Neuronal stem cell (in vitro differentiated cells): ENCODE measurements at regions not wholly inside any gene's neighbourhood (a gene's known extent, or its start where the extent isn't known, plus 50 kb on each side); places are given as distances from the start of the nearest gene placed in this dataset.

Source experiments
- DNase-seq: peaks from one replicate; pipeline ENCODE4 v3.0.0-alpha.2; 2013; ENCODE audit warnings: low spot score
- H2AFZ ChIP-seq: one replicate; pipeline ENCODE4 v1.6.1; 2013; ENCODE audit warnings: mild to moderate bottlenecking, low read length, inconsistent platforms
- H2AK5ac ChIP-seq: 2 replicates; pipeline ENCODE4 v1.6.1; 2013; ENCODE audit warnings: low read depth, mild to moderate bottlenecking, inconsistent platforms, low read length, moderate library complexity, mixed read lengths
- H2BK120ac ChIP-seq: 2 replicates; pipeline ENCODE4 v1.6.1; 2013; ENCODE audit warnings: low read depth, mild to moderate bottlenecking, inconsistent platforms, low read length, moderate library complexity, mixed read lengths
- H2BK12ac ChIP-seq: one replicate; pipeline ENCODE4 v1.6.1; 2013; ENCODE audit warnings: low read length, inconsistent platforms
- H2BK15ac ChIP-seq: 2 replicates; pipeline ENCODE4 v1.6.1; 2013; ENCODE audit warnings: mild to moderate bottlenecking, low read length, inconsistent platforms, mixed read lengths
- H2BK5ac ChIP-seq: one replicate; pipeline ENCODE4 v1.6.1; 2013; ENCODE audit warnings: inconsistent platforms, mild to moderate bottlenecking, low read length, moderate library complexity
- H3K14ac ChIP-seq: one replicate; pipeline ENCODE4 v1.6.1; 2013; ENCODE audit warnings: low read length, inconsistent platforms
- H3K18ac ChIP-seq: 2 replicates; pipeline ENCODE4 v1.6.1; 2013; ENCODE audit warnings: low read length, inconsistent platforms
- H3K23ac ChIP-seq: 2 replicates; pipeline ENCODE4 v1.6.1; 2013; ENCODE audit warnings: low read depth, mild to moderate bottlenecking, mixed read lengths, low read length, inconsistent platforms; ENCODE audit not compliant: poor library complexity
- H3K27ac ChIP-seq: replicated peaks from 3 replicates; pipeline ENCODE4 v1.5.1; 2013; ENCODE audit warnings: low read length, inconsistent platforms
- H3K27me3 ChIP-seq, 3 experiments: 2 replicates each; pipeline ENCODE4 v1.6.1; 2013; ENCODE audit warnings: low read length in 3 of 3, mild to moderate bottlenecking in 2 of 3, inconsistent platforms in 1 of 3, low read depth in 1 of 3, mixed read lengths in 1 of 3, moderate library complexity in 1 of 3; ENCODE audit not compliant: control insufficient read depth in 3 of 3, insufficient read depth in 3 of 3
- H3K36me3 ChIP-seq, 2 donors: replicated peaks in 1 of 2; 2 replicates each; pipeline ENCODE4 v1.6.1; 2013; ENCODE audit warnings: low read length in 2 of 2; ENCODE audit not compliant: control insufficient read depth in 2 of 2, insufficient read depth in 2 of 2
- H3K4ac ChIP-seq: 2 replicates; pipeline ENCODE4 v1.6.1; 2013; ENCODE audit warnings: inconsistent platforms, mild to moderate bottlenecking, low read length, moderate library complexity
- H3K4me1 ChIP-seq, 2 donors: 1 replicate in 1 of 2; 2 replicates in 1 of 2; pipeline ENCODE4 v1.6.1; 2013; ENCODE audit warnings: low read length in 2 of 2, low read depth in 1 of 2; ENCODE audit not compliant: control insufficient read depth in 2 of 2, insufficient read depth in 1 of 2
- H3K4me2 ChIP-seq: one replicate; pipeline ENCODE4 v1.6.1; 2013; ENCODE audit warnings: mild to moderate bottlenecking, low read length, inconsistent platforms; ENCODE audit not compliant: insufficient read depth, poor library complexity, severe bottlenecking
- H3K4me3 ChIP-seq, 2 donors: 2 replicates each; pipeline ENCODE4 v1.5.1; 2013; ENCODE audit warnings: low read length in 2 of 2, mild to moderate bottlenecking in 2 of 2, inconsistent platforms in 1 of 2, moderate library complexity in 1 of 2
- H3K79me1 ChIP-seq: one replicate; pipeline ENCODE4 v1.6.1; 2013; ENCODE audit warnings: low read depth, mild to moderate bottlenecking, inconsistent platforms, low read length, moderate library complexity
- H3K9ac ChIP-seq: one replicate; pipeline ENCODE4 v1.6.1; 2013; ENCODE audit warnings: mild to moderate bottlenecking, low read depth, low read length, inconsistent platforms; ENCODE audit not compliant: poor library complexity
- H3K9me3 ChIP-seq, 2 donors: replicated peaks in 1 of 2; 2 replicates each; pipeline versions ENCODE3 to v1.6.1; 2013; ENCODE audit warnings: low read length in 2 of 2, mild to moderate bottlenecking in 2 of 2, inconsistent platforms in 1 of 2, low read depth in 1 of 2, mixed read lengths in 1 of 2, moderate library complexity in 1 of 2; ENCODE audit not compliant: control insufficient read depth in 2 of 2, insufficient read depth in 1 of 2
- H4K8ac ChIP-seq: one replicate; pipeline ENCODE4 v1.6.1; 2013; ENCODE audit warnings: low read depth, mild to moderate bottlenecking, inconsistent platforms, low read length, moderate library complexity
- H4K91ac ChIP-seq: one replicate; pipeline ENCODE4 v1.6.1; 2013; ENCODE audit warnings: low read length, low read depth, mild to moderate bottlenecking, inconsistent platforms; ENCODE audit not compliant: poor library complexity
- WGBS, 2 donors: extraction: QIAGEN DNeasy Blood & Tissue Kit; methylation state at CpG; one replicate each; pipeline ENCODE4 v1.1.7; 2013; ENCODE audit warnings: missing lambda C conversion rate in 2 of 2, mixed read lengths in 1 of 2; ENCODE audit not compliant: insufficient read length in 2 of 2, insufficient replicate concordance in 1 of 2; ENCODE audit errors: extremely low coverage in 2 of 2; 5-methylcytosine and 5-hydroxymethylcytosine counted together

DNA sequence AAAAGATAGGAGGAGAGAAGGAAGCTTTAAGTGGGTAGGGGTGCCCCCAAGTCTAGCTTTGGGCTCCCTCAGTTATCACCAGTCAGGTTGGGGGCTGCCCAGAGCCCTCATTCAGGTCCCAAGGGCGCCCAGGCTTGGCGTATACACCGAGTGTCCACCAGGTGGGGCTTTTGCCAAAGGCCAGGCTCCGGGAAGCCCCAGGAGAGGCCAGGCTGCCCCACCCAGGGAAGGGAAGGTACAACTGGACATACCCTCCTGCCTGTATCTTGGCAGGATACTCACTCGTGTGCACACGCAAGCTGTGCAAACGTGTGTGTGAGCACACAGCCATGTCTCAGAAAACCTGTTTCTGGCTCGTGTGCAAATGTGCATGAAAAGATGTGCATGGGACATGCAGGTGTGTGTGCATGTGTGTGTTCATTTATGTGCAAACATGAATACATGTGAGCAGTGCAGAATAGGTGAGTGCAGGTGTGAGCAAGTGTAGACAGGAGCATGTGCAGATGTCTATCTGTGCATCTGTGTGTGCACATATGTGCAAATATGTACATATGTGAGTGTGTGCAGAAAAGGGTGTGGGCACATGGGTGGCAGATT lies 103.9 kb upstream of the MYL2 start:
- no peak overlapping the region for H3K4me3 ChIP-seq
- H3K4me2 ChIP-seq = no peak overlapping the region

GRCh38 chr12:111022386-111022785 lies 102.0 kb upstream of the MYL2 start:
- no peak overlapping the region for H2BK5ac ChIP-seq
- H3K36me3 ChIP-seq = no peaks in the 10 kb centered on the region
- peaks cover 0 to 2% (median 0%) of the 10 kb centered on the region in 3 experiments for H3K27me3 ChIP-seq
- H3K9ac ChIP-seq = no peak overlapping the region
- H2BK12ac ChIP-seq = no peak overlapping the region
- no peak overlapping the region for H2AFZ ChIP-seq
- no peaks in the 10 kb centered on the region for H3K9me3 ChIP-seq
- H3K27ac ChIP-seq = no peak overlapping the region
- no peak overlapping the region for H2AK5ac ChIP-seq
- H3K4me3 ChIP-seq = no peak overlapping the region
- no peak overlapping the region for H2BK15ac ChIP-seq
- H3K79me1 ChIP-seq = no peaks in the 10 kb centered on the region
- no peak overlapping the region for H3K23ac ChIP-seq
- no CpG with 5 or more reads among the region's 4 CpGs for WGBS, 2 donors
- no peak overlapping the region for H4K8ac ChIP-seq
- no peak overlapping the region for H4K91ac ChIP-seq
- no peak overlapping the region for H3K14ac ChIP-seq
- H3K4me2 ChIP-seq = no peak overlapping the region
- no peak overlapping the region for H3K4ac ChIP-seq
- H3K4me1 ChIP-seq = no peaks in the 10 kb centered on the region
- H2BK120ac ChIP-seq = no peak overlapping the region
- no peak overlapping the region for H3K18ac ChIP-seq
- DNase-seq = no peak

More for the DNA sequence above, 103.9 kb upstream of the MYL2 start:
- Histone ChIP-seq H4K91ac (no peak overlapping the region), H4K8ac (no peak overlapping the region), H2BK12ac (no peak overlapping the region), H3K27me3 (peaks cover 0 to 2% (median 0%) of the 10 kb centered on the region in 3 experiments), H2BK15ac (no peak overlapping the region), H3K4ac (no peak overlapping the region), H3K27ac (no peak overlapping the region), H2BK120ac (no peak overlapping the region), H3K23ac (no peak overlapping the region), H3K9ac (no peak overlapping the region), H3K79me1 (no peaks in the 10 kb centered on the region), H3K14ac (no peak overlapping the region), H2AFZ (no peak overlapping the region), H3K4me1 (no peaks in the 10 kb centered on the region), H2BK5ac (no peak overlapping the region), H2AK5ac (peak overlapping the region; percentile 12), H3K18ac (no peak overlapping the region), H3K36me3 (no peaks in the 10 kb centered on the region), H3K9me3 (no peaks in the 10 kb centered on the region)
- peak; percentile 44 for DNase-seq
- no CpG with 5 or more reads among the region's 8 CpGs for WGBS, 2 donors

DNA sequence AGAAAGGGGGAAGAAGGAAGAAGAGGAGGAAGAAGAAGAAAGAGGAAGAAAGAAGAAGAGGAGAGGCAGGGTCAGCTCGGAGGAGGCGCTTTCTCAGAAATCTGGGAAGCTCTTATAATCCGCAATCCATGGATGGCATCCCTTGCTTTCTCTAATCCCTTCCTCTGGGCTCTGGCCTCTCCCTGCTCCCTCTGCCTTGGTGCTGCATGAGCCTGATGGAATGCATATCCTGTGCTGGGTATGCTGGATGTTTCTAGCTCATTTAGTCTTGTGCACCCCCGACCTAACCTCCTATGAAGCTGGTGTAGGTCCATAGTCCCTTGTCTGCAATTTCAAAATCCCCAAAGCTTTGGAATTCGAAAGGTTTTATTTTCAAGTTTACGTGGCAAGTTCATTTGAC lies 94.2 kb upstream of the MYL2 start:
- Histone ChIP-seq H2BK12ac (no peak overlapping the region), H2BK15ac (no peak overlapping the region), H2BK120ac (no peak overlapping the region), H3K36me3 (no peaks in the 10 kb centered on the region), H4K8ac (no peak overlapping the region), H3K4ac (no peak overlapping the region), H3K4me2 (no peak overlapping the region), H2BK5ac (no peak overlapping the region), H3K18ac (no peak overlapping the region), H3K79me1 (no peaks in the 10 kb centered on the region), H3K27me3 (peaks cover 0 to 15% (median 0%) of the 10 kb centered on the region in 3 experiments), H3K4me1 (no peaks in the 10 kb centered on the region), H4K91ac (no peak overlapping the region), H3K9ac (no peak overlapping the region), H3K4me3 (no peak overlapping the region), H2AK5ac (no peak overlapping the region), H2AFZ (no peak overlapping the region), H3K9me3 (peaks cover 0 to 1% of the 10 kb centered on the region in 2 donors), H3K14ac (no peak overlapping the region), H3K23ac (no peak overlapping the region), H3K27ac (no peak overlapping the region)
- WGBS, 2 donors = no CpG with 5 or more reads among the region's 6 CpGs
- no peak for DNase-seq

DNA sequence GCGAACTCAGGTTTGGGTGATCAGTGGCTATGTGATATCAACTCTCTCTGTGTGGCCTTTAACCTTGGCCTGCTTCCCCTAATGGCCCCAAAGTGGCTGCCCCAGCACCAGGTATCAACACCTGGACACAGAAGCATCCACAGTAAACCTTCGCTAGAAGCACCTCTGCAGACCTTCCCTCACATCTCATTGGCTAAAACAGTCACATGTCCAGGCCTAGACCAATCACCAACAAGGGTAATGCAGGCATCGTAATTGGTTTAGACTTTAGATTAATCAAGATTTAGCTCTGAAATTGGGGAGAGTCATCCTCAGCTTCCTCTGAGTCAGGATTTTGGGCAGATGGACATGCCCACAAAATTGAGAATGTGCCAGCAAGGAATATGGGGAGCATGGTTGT lies 92.5 kb upstream of the MYL2 start:
- no peak overlapping the region for H3K18ac ChIP-seq
- no peak overlapping the region for H3K23ac ChIP-seq
- H2AFZ ChIP-seq = no peak overlapping the region
- no peak overlapping the region for H2BK120ac ChIP-seq
- H3K36me3 ChIP-seq = no peaks in the 10 kb centered on the region
- H3K79me1 ChIP-seq = no peaks in the 10 kb centered on the region
- no peak overlapping the region for H3K9ac ChIP-seq
- H2BK12ac ChIP-seq = no peak overlapping the region
- no peak overlapping the region for H3K27ac ChIP-seq
- H2BK5ac ChIP-seq = no peak overlapping the region
- peaks cover 0 to 1% of the 10 kb centered on the region in 2 donors for H3K9me3 ChIP-seq
- no peak overlapping the region for H3K4me2 ChIP-seq
- no peak overlapping the region for H4K8ac ChIP-seq
- H3K4me1 ChIP-seq = no peaks in the 10 kb centered on the region
- no peak overlapping the region for H3K14ac ChIP-seq
- H4K91ac ChIP-seq = no peak overlapping the region
- H3K4me3 ChIP-seq = no peak overlapping the region
- no peak overlapping the region for H2AK5ac ChIP-seq
- peaks cover 0 to 15% (median 0%) of the 10 kb centered on the region in 3 experiments for H3K27me3 ChIP-seq
- no CpG with 5 or more reads among the region's 3 CpGs for WGBS, 2 donors
- DNase-seq = no peak
- no peak overlapping the region for H3K4ac ChIP-seq
- H2BK15ac ChIP-seq = no peak overlapping the region
